HG02938 (cell line): ENCODE measurements at regions not wholly inside any gene's neighbourhood (a gene's known extent, or its start where the extent isn't known, plus 50 kb on each side); places are given as distances from the start of the nearest gene placed in this dataset.
"Not testable (repeated sequence)": the region's sequence is repeated elsewhere in the genome, so short reads cannot be mapped to it uniquely, and the experiment has no call there.

Source experiments
- ATAC-seq: cut with Tn5 transposase; IDR thresholded peaks from one replicate; pipeline ENCODE4 v1.9.1; 2021; ENCODE audit warnings: mild to moderate bottlenecking, moderate library complexity; ENCODE audit not compliant: unreplicated experiment

DNA sequence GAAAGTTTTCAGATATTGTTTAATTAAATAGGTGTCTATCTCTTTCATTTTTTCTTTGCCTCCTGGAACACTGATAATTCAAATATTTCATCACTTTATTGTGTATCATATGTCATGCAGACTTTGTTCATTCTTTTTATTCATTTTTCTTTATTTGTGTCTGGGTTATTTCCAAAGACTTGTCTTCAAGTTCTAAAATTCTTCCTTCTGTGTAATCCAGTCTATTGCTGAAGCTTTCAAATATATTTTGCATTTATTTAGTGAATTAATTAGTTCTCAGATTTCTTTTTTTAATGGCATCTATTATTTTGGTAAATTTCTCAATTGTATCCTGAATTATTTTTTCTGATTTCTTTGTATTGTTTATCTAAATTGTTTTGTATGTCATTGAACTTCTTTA, 70.1 kb downstream of the ZNF330 start:
- ATAC-seq, result no peak

DNA sequence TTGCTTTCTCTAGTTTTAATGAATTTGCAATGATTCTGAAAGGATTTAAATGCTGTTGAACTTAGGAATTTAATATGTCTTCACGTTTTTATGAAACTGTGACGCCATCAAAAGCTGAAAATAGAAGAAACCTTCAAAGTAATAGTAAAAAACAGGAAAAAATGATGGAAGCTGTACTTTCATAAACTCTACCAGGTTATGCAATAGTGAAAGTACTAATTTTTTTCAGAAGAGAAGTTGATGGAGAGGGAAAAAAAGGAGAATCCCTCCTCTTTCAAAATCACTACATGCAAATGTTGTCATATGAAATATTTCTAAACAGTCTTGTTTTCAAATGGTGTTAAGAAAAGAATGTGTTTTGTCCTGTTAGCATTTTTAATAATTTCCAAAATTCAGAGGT, 73.6 kb downstream of the ZNF330 start:
- ATAC-seq, result no peak

DNA sequence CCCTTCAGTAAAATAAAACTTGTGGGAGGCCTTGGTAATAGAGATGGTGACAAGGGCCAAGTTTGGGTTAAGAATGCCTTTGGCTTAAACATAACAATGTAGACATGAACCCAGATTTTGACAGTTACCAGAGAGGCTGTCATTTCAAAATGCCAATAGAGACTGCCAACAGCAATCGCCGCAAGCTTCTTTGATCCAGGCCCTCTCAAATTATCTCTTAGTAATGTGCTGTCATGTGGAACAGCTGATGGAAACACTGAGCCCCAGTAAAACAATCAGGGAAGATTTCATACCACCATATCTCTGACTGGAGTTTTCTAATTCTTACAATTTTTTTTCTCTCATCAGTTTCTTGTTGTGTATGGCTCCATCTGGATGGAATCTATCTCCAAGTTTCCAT, 80.5 kb downstream of the ZNF330 start:
- ATAC-seq, result no peak

DNA sequence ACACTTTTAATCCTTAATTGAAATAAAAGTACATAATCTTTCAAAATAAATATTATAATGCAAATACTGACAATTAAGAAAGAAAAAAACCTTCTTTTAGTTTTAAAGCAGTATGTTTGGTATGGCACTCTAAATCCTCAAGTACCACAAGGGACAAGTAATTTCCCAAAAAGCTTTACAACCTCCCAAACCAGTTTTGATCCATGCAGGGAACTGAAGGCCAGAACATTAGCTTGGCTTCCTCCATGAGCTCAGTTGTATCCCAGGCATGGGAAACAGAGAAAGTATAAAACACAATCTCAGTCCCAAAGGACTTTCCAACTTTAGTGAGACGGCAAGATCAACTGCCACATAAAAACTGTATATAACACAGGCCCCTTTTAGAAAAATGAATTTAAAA, 82.2 kb downstream of the ZNF330 start:
- ATAC-seq, result no peak

DNA sequence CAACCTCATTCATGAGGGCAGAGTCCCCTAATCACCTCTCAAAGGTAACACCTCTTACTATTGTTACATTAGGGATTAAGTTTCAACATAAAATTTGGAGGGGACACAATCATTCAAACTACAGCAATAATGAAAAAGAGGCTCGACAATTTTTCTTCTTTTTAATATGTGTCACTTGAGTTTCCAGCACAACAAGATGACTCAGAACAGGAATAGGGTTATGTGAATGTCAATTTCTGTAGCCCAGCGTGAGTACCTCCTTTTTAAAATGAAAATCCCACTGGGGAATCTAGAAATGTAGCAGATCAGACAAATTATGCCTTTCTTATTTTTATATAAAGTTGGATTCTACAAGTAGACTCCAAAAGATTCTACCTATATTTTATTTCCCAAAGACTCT, 83.7 kb downstream of the ZNF330 start:
- ATAC-seq, result no peak

DNA sequence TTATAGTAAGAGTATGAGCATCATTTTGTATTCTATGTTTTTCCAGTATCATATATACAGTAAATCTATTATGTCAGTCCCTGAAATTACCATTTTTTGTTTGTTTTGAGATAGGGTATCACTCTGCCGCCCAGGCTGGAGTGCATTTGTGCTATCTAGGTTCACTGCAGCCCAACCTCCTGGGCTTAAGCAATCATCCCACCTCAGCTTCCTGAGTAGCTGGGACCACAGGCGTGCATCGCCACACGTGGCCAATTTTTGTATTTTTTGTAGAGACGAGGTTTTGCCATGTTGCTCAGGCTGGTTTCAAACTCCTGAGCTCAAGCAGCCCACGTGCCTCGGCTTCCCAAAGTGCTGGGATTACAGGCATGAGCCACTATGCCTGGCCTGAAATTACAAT, 85.6 kb downstream of the ZNF330 start:
- no peak for ATAC-seq

DNA sequence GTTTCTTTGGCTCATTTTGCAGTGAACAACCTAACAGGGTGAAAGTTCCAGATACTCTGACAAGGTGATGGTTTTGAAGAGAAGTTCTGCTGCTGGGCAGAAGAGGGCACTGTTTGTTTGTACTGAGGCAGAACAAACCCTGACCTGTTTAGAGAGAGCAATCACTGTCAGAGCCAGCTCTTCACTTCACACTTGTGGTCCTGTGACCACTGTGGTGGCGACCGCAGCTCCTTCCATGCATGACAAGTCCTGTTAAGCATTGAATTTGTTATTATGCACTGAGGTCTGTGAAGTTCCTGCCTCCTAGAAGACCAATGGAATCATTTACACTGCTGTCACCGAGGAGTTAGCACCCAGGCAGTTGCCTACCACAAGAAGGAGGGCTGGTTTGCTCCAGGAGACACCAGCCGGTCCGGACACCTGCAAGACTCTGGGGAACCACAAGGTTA, 86.6 kb downstream of the ZNF330 start:
- ATAC-seq, result peak; percentile 99

DNA sequence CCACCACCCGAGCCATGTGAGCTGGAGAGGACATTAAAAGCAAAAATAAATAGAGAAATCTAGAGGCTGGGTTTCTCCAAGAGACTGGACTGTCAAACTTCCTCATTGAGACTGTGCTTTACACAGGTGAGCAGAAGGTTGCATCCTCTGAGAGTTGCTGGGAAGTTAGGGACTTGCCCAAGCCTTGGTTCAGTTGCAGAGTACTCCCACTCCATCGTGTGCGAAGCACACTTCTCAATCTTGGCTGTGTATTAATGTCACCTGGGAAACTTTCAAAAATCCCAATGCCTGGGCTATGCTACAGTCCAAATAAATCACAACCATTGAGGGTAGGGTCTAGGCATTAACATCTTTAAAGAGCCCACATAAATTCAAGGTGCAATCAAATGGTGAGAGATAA, 89.2 kb downstream of the ZNF330 start:
- ATAC-seq, result no peak

DNA sequence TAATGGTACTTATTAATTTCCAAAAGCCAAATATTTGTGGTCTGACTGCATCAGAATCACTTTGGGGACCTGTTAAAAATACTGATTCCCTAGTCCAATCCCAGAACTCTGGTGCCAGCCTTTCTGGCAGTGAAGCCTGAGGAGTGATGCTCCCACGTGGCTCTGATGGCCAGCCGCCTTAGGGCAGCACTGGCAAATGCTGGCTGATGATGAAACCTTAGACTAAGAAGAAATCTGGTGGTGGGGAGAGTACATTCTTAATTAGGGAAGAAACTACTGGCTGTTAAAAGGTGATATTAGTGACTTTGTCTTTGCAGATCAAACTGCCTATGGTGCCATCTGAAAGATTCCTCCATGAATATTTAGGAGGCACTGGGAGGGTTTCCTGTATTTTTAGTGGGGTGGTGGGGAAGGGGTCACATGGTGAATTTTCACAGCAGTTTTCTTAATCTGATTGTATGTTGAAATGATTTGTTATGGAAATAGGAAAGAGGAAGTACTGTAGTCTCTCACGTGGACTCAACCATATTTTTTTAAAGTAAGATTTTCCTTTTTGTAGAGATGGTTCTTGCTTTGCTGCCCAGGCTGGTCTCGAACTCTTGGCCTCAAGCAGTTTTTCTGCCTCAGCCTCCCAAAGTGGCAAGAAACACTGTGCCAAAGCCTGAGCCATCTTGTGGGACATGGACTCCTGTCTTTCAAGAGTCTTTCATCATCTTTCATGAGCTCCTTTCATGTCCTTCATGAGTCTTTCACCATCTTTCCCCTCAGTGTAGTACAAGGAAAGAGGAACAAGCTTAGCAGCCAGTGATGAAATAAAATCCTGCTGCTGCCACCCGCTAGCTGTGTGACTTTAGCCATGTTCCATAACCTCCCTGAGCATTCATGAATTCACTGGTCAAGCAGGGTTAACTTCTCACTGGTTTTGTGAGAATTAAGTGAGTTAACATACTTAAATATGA, 90.8 kb downstream of the ZNF330 start:
- ATAC-seq, result no peak

DNA sequence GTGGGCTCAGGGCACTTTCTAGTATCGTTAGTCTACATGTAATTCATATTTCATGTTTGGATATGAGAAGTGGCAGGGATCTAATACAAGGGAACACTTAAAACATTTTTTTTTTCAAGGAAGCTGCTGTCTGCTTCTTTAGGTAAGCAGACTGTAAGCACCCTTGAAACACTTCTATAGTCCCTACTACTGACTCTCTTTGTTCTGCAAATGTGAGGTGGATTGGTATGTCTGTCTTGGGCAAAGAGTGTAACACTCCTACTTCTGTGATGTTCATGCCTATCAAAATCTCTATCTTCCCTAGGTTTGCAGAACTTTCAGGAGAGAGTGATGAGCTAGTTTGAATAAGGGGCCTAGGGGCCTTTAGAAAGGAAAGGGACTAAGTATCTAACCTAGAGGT, 93.9 kb downstream of the ZNF330 start:
- no peak for ATAC-seq

DNA sequence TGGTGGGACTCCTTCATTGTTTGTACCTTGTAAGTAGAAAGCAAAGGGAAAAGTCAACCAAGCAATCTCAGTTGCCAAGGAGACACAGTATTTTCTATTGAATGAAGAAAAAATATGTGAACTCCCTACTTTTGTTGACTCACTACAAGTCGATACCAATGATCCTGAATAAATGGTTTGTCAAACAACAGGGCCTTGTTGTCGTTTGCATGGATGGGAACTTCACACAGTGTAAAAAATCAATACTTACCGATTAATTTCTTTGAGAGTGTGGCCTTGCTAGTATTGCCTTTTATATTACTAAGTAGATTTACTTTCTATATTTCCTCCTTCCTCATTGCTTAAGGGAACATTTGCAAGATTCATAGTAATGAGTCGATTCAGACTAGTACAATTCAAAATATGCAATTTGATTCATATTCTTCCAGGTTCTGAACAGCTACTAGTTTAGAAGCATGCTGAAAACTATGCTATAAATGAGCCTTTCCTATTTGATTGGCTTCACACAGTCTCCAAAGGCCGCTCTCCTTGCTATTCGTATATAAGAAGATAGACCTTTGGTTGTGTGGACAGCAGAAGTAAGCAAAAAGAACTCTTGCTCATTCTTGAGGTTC, 108.0 kb downstream of the ZNF330 start:
- no peak for ATAC-seq

DNA sequence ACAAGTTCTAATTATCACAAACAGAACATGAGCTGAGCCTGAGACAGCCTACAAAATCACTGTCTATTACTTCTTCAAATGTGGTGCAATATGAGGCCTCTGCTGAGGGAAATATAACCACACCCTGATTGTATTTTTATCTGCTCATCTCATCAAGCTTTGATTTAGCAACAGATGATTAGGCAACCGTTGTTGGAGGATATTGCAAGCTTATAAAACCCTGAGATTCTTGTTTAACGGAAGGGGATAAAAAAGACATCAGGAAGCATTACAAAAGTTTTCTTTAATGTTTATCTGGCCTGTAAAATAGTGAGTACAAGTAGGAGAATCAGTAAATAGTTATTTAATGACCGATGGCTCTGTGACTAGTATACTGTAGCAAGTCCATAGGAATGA, 108.5 kb downstream of the ZNF330 start:
- ATAC-seq, result no peak

DNA sequence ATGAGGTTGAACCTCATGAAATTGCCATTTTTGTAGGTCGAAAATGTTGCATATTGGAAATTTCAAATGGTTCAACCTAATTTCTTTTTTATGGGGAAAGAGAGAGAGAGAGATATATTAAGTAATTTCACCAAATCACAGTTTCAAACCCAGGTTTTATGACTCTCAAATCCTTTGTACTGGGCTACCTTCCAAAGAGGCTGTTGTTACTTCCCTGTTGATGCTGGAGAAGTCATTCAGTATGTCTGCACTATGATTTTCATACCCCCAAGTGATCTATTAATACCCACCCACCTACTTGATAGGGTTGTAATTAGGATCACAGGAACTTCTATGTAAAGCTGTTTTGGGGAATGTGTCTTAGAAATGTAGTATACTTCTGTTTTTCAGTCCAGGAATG, 109.9 kb downstream of the ZNF330 start:
- ATAC-seq, result no peak

DNA sequence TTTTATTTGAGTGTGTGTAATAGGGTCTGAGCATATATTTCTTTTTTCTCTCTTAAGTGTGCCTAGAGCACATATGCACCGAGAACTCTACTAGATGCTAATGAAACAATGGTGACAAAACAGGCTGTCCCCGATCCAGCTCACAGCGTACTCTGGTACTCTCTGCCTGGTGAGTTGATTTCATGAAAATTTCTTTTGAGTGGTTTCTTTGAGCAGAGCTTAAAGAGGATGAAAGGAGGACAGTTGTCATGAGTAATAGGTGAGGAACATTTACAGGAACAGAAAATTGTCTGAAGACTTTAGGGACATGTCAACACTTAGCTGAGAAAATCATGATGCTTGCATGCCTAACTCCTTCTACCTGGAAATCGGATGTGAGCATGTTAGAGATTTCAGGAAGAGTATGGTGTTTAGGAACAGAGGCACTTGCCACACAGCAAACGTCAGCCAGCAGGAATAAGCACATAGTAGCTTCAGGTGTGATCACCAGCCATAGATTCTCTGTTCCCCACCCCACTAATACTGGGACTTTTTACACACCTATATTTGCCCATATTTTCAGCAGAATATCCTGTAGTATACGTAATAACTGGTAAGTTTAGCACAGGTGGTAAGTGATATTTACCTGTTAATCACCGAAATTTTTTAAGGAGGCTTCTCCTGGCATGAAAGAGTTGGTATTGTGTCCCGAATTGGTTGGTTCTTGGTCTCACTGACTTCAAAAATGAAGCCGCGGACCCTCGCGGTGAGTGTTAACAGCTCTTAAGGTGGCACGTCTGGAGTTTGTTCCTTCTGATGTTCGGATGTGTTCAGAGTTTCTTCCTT, 111.1 kb downstream of the ZNF330 start:
- ATAC-seq, result no peak

DNA sequence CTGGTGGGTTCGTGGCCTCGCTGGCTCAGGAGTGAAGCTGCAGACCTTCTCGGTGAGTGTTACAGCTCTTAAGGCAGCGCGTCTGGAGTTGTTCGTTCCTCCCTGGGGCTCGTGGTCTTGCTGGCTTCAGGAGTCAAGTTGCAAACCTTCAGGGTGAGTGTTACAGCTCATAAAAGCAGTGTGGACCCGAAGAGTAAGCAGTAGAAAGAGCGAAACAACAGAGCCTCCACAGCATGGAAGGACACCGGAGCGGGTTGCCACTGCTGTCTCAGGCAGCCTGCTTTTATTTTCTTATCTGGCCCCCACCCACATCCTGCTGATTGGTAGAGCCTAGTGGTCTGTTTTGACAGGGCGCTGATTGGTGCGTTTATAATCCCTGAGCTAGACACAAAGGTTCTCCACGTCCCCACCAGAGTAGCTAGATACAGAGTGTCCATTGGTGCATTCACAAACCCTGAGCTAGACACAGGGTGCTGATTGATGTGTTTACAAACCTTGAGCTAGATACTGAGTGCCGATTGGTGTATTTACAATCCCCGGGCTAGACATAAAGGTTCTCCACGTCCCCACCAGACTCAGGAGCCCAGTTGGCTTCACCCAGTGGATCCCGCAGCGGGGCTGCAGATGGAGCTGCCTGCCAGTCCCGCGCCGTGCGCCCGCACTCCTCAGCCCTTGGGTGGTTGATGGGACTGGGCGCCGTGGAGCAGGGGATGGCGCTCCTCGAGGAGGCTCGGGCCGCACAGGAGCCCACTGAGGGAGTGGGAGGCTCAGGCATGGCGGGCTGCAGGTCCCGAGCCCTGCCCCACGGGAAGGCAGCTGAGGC, 111.9 kb downstream of the ZNF330 start:
- ATAC-seq, result not testable (repeated sequence)

DNA sequence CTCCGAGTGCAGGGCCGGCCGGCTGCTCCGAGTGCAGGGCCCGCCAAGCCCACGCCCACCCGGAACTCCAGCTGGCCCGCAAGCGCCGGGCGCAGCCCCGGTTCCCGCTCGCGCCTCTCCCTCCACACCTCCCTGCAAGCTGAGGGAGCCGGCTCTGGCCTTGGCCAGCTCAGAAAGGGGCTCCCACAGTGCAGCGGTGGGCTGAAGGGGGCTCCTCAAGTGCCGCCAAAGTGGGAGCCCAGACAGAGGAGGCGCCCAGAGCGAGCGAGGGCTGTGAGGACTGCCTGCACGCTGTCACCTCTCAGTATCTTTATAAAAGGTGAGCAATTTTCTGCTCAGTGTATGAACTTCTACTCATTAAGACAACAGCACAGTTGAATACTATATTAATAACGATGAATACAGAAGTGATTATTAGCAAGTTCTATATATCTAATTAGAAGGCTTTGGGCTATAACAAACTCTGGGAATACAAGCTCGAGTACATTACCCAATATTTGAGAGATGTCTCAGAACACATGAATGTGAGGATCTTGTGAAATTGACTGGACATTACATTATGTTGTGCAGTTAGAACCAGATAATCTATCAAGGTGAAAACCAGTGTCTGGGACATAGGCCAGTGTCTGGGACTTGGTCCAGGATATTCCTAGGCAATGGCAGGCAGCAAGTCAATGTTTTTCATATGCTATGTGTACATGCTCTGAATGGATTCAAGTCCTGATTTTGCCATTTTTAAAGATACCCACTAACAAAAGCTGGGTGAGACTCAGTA, 112.9 kb downstream of the ZNF330 start:
- ATAC-seq, result not testable (repeated sequence)

DNA sequence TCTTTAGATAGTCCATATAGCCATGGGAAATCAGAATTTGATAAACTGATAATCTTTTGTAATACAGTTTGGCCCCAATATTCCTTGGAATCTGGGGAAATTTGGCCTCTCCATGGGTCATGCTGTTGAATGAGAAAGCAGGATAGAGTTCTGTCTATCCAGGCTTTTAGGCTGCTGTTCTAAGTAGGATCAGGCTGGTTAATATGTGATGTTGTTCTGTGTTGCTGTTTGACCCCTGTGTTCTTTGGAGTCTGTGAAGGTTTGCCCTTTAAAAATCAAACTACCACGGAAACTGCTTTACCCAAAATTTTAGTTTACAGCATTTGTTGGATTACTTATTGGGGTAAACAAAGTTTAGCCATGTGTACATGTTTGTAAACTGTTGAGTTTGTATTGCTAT, 114.5 kb downstream of the ZNF330 start:
- ATAC-seq, result no peak

DNA sequence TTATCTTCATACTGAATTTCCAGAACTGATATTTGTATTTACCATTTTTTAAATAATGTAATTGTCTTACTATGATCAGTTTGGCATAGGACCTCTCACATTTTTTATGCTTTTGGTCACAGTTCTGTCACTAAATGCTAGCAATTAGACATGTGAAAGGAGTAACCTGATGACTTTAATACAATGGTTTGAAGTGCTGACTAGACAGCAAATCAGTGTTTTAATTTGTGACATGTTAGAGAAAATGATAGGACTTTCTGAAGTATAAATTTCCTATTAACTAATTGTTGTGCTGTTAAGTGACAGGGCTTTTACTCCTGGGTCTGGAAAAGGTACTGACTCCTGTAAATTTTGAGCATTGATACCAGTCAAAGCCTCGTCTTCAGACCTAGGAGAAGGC, 117.5 kb downstream of the ZNF330 start:
- no peak for ATAC-seq

DNA sequence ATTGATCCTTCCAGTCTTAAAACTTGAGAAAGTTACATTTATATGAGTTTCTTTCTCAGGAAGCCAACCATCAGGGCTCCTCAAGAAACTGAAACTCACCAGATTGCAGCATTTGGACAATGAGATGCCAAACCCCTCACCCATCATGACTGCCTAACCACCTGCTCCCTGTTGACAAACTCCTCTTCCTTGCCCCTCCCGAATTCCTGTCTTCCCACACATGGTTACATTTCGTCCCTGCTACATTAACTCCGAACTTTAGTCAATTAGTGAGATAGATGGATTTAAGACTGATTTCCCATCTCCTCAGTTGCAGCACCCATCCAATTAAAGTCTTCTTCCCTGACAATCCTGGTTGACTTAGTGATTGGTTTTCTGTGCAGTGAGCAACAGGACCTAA, 118.7 kb downstream of the ZNF330 start:
- no peak for ATAC-seq

DNA sequence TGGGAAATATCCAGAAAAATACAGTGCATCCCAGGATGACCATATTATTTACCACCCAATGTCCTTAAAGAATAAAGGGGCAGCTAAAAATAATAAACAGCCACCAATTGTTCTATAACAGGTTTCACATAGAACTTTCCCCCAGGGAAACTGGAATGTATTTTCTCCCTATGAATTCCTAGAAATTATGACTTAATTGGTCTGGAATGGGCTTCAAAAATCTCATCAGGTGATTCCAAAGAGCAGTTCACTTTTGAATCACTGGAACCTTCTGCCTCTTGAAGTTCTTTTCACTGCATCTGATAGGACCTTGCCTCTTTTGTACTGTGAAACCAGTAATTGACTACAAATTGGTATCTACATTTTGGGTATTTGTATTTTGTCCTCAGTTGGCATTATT, 119.3 kb downstream of the ZNF330 start:
- no peak for ATAC-seq
